GM12878 (cell line): ENCODE measurements at regions not wholly inside any gene's neighbourhood (a gene's known extent, or its start where the extent isn't known, plus 50 kb on each side); places are given as distances from the start of the nearest gene placed in this dataset.
"Not testable (repeated sequence)": the region's sequence is repeated elsewhere in the genome, so short reads cannot be mapped to it uniquely, and the experiment has no call there.

Source experiments
- ATAC-seq: fragments of 200-7000 bp; cut with Tn5 transposase; 3 replicates; pipeline ENCODE4 v1.9.1; 2020; ENCODE audit warnings: mild to moderate bottlenecking, moderate library complexity
- BruUV-seq: library from RNA; stranded (reverse); fragments of 400-500 nt; replicated peaks from 2 replicates; lab custom pipeline; 2021; lab: Mats Ljungman, UMichigan
- CTCF ChIA-PET: fragments of 300-600 bp; sonication (Branson Sonifier 250); formaldehyde crosslinking; extraction: SDS; loops from one replicate; lab custom pipeline; 2021; ENCODE audit warnings: inconsistent platforms; lab: Yijun Ruan, JAX
- POLR2A ChIA-PET: fragments of 350-600 bp; formaldehyde crosslinking; extraction: SDS; loops from one replicate; lab custom pipeline; 2021; ENCODE audit warnings: inconsistent platforms; lab: Charles Lee
- RAD21 ChIA-PET: fragments of 300-600 bp; sonication (Branson Sonifier 250); formaldehyde crosslinking; loops from one replicate; lab custom pipeline; 2023; ENCODE audit warnings: antibody characterized with exemption; ENCODE audit not compliant: unreplicated experiment; lab: Charles Lee
- SMC1A ChIA-PET: fragments of 300-600 bp; sonication (Branson Sonifier 250); formaldehyde crosslinking; loops from one replicate; lab custom pipeline; 2023; ENCODE audit not compliant: unreplicated experiment, uncharacterized antibody; lab: Charles Lee
- DNase-seq: peaks from one replicate; pipeline ENCODE4 v3.0.0-alpha.2; 2011; ENCODE audit warnings: low read depth, low spot score
- FAIRE-seq: peaks from 3 replicates; lab custom pipeline; 2011; peaks lifted over from hg19 to GRCh38; lab: Jason Lieb, UNC
- H2AFZ ChIP-seq: 2 replicates; pipeline ENCODE4 v1.6.0; 2011; ENCODE audit warnings: low read depth, low read length, control low read depth; ENCODE audit not compliant: control insufficient read depth
- H3K27ac ChIP-seq: 2 replicates; pipeline ENCODE4 v1.5.1; 2011; ENCODE audit warnings: control low read depth; ENCODE audit not compliant: control insufficient read depth, insufficient read depth
- H3K27me3 ChIP-seq, 2 experiments: replicated peaks in 1 of 2; 2 replicates each; pipeline versions ENCODE4 v1.6.0 to v1.6.1; 2011; ENCODE audit warnings: low read length in 1 of 2; ENCODE audit not compliant: control insufficient read depth in 2 of 2, insufficient read depth in 2 of 2
- H3K36me3 ChIP-seq, 2 experiments: 2 replicates each; pipeline ENCODE4 v1.5.1; 2011; ENCODE audit warnings: low read length in 1 of 2; ENCODE audit not compliant: control insufficient read depth in 2 of 2, insufficient read depth in 2 of 2
- H3K4me1 ChIP-seq: 2 replicates; pipeline ENCODE4 v1.6.1; 2011; ENCODE audit warnings: mild to moderate bottlenecking, low read length, moderate library complexity, mixed read lengths; ENCODE audit not compliant: control insufficient read depth, insufficient read depth
- H3K4me2 ChIP-seq: 2 replicates; pipeline ENCODE4 v1.6.0; 2011; ENCODE audit warnings: control low read depth; ENCODE audit not compliant: control insufficient read depth, insufficient read depth
- H3K4me3 ChIP-seq: fragments of 200-600 bp; sonication (generic); 2 replicates; pipeline ENCODE4 v1.5.1; 2016
- H3K79me2 ChIP-seq: 2 replicates; pipeline ENCODE4 v1.6.0; 2011; ENCODE audit warnings: low read length; ENCODE audit not compliant: control insufficient read depth, insufficient read depth
- H3K9ac ChIP-seq: 2 replicates; pipeline ENCODE4 v1.8.0; 2011; ENCODE audit warnings: low read length, control low read depth, mixed read lengths; ENCODE audit not compliant: control insufficient read depth, insufficient read depth
- H3K9me3 ChIP-seq: replicated peaks from 3 replicates; pipeline ENCODE4 v1.5.1; 2011; ENCODE audit warnings: mild to moderate bottlenecking, low read length; ENCODE audit not compliant: control insufficient read depth, insufficient read depth
- H4K20me1 ChIP-seq: 2 replicates; pipeline ENCODE4 v1.6.0; 2011; ENCODE audit not compliant: control insufficient read depth, insufficient read depth
- KDM1A ChIP-seq: fragments of 200-600 bp; sonication (generic); IDR thresholded peaks from 2 replicates; pipeline ENCODE4 v1.6.1; 2016; ENCODE audit warnings: borderline replicate concordance
- ZBTB11 ChIP-seq: fragments of 450-650 bp; formaldehyde crosslinking; IDR thresholded peaks from 2 replicates; pipeline ENCODE4 v1.5.0; 2022; ENCODE audit warnings: mild to moderate bottlenecking, missing genetic modification characterization
- ZZZ3 ChIP-seq: IDR thresholded peaks from 2 replicates; pipeline ENCODE4 v1.6.1; 2011; ENCODE audit warnings: low read depth; ENCODE audit not compliant: control insufficient read depth, insufficient read length
- WGBS: methylation state at CpG from one replicate; pipeline ENCODE4 v1.1.6; 2016; ENCODE audit warnings: low lambda C conversion rate; ENCODE audit not compliant: insufficient replicate concordance, insufficient coverage; ENCODE audit errors: missing lambda C conversion rate; 5-methylcytosine and 5-hydroxymethylcytosine counted together
- in situ Hi-C: fragments of 300-500 bp; cut with MboI; formaldehyde crosslinking; loops from 9 replicates; pipeline ENCODE4 v1.14.3; 2018; ENCODE audit warnings: mixed read lengths
- intact Hi-C: fragments of 100-400 bp; cut with micrococcal nuclease; formaldehyde crosslinking; loops from one replicate; pipeline ENCODE4 v1.14.2; 2022; ENCODE audit not compliant: unreplicated experiment

- TF ChIP-seq KDM1A (no peak), ZBTB11 (CRISPR knock-in tag) (no peak)
These were observed 93.0 kb upstream of the COL5A1 start (continued) for GRCh38 chr9:134548618-134549017.

DNA sequence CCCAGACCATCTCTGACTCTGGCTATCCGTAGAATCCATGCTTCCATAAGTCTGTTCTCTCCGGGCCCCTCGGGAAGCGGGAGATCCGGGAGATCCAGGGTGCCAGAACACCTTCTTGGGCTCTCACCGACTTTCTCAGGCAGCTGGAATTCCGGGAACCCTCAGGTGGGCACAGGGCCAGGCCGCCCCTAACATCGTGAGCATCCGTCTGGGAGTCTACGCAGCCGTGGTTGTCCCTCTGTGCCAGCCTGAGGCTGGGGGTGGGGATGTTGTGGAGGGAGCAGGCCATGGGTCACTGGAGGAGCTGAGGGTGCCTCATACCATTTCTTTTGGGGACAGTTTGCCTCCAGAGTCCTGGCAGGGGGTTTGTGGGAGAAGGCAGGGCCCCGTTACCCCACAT, 92.3 kb upstream of the COL5A1 start:
- in situ Hi-C loops = no loop called here
- Histone ChIP-seq H3K9me3 (no peaks in the 10 kb centered on the region), H3K4me2 (no peak overlapping the region), H3K27me3 (no peaks in the 10 kb centered on the region; a peak in 3 of 4 replicates), H3K4me1 (no peaks in the 10 kb centered on the region), H3K9ac (no peak overlapping the region), H2AFZ (no peak overlapping the region), H3K27ac (no peak overlapping the region), H4K20me1 (no peaks in the 10 kb centered on the region), H3K4me3 (no peak overlapping the region), H3K36me3 (no peaks in the 10 kb centered on the region), H3K79me2 (no peaks in the 10 kb centered on the region)
- 47% methylated on average over 13 of the region's 13 CpGs for WGBS
- intact Hi-C loops = no loop called here
- no peak for FAIRE-seq
- ChIA-PET CTCF (no interaction called here), SMC1A (no interaction called here), POLR2A (no interaction called here), RAD21 (no interaction called here)
- TF ChIP-seq ZZZ3 = no peak
- no peak for ATAC-seq
- no peak for DNase-seq
- no TSS peak for BruUV-seq

DNA sequence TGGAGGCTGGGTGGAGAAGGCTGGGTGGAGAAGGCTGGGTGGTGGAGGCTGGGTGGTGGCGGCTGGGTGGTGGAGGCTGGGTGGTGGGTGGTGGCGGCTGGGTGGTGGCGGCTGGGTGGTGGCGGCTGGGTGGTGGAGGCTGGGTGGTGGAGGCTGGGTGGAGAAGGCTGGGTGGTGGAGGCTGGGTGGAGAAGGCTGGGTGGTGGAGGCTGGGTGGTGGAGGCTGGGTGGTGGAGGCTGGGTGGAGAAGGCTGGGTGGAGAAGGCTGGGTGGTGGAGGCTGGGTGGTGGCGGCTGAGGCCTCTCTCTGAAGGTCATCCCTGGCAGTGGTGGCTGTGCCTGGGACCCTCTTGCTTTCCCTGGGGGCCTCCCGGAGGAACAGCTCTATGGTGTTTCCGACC, 91.5 kb upstream of the COL5A1 start:
- FAIRE-seq, H3K27me3 ChIP-seq, POLR2A ChIA-PET, DNase-seq, H3K27ac ChIP-seq, SMC1A ChIA-PET, RAD21 ChIA-PET, H3K4me3 ChIP-seq, BruUV-seq, CTCF ChIA-PET, in situ Hi-C loops, H3K9me3 ChIP-seq, H3K4me1 ChIP-seq, H3K9ac ChIP-seq, intact Hi-C loops, H2AFZ ChIP-seq, H3K36me3 ChIP-seq, ATAC-seq, H3K79me2 ChIP-seq, H3K4me2 ChIP-seq, H4K20me1 ChIP-seq: not testable (repeated sequence)
- 80% methylated on average over 3 of the region's 7 CpGs for WGBS
